CD1c-positive myeloid dendritic cell (primary cell): ENCODE measurements at regions not wholly inside any gene's neighbourhood (a gene's known extent, or its start where the extent isn't known, plus 50 kb on each side); places are given as distances from the start of the nearest gene placed in this dataset.

Source experiments
- DNase-seq: peaks from one replicate; pipeline ENCODE4 v3.0.0-alpha.2; 2016; ENCODE audit errors: extremely low spot score

DNA sequence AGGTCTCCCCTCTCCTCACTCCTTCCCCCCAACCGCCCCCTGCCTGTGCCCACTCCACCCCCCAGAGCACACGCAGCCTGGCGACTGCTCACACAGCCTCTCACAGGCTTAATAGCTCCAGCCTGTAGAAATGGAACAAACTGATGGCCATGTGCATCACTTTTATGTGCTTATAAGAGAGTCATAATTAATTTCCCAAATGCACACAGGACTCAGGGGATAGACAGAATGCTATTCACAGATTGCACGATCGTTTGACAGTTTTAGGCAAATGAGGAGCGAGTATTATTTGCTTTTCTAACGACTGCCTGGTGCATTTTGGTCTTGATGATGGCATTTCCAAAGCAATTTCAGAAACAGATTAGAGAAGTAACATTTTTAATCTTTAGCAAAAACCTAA, 97.7 kb upstream of the VSTM2B start:
- DNase-seq = no peak

- no peak for DNase-seq
Observed at GRCh38 chr19:29429021-29429420, 96.8 kb upstream of the VSTM2B start.

GRCh38 chr19:29429581-29429980, 96.2 kb upstream of the VSTM2B start:
- no peak for DNase-seq

GRCh38 chr19:29431332-29431731, 94.5 kb upstream of the VSTM2B start:
- DNase-seq = no peak

DNA sequence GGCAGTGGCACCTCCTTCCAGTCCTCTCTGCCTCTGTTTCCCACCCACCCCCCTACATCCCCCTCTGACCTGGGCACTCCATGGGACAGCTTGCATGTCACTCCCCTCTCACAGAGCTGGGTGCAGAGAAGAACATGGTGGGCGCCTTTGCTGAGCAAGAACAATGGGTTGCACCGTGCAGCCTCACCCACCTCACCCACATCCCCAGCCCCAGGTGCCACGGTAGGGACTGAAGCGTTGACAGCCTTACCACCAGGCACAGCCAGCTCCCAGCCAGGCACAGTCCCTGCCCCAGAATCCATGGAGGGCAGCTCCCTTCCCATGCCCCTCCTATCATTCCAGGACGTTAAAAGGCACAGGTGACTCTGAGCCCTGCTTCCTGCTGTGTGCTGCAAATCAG, 93.1 kb upstream of the VSTM2B start:
- DNase-seq = no peak

GRCh38 chr19:29436591-29437103, 89.1 kb upstream of the VSTM2B start:
- DNase-seq = no peak

- no peak for DNase-seq
Observed at GRCh38 chr19:29439021-29439420, 86.8 kb upstream of the VSTM2B start.

DNA sequence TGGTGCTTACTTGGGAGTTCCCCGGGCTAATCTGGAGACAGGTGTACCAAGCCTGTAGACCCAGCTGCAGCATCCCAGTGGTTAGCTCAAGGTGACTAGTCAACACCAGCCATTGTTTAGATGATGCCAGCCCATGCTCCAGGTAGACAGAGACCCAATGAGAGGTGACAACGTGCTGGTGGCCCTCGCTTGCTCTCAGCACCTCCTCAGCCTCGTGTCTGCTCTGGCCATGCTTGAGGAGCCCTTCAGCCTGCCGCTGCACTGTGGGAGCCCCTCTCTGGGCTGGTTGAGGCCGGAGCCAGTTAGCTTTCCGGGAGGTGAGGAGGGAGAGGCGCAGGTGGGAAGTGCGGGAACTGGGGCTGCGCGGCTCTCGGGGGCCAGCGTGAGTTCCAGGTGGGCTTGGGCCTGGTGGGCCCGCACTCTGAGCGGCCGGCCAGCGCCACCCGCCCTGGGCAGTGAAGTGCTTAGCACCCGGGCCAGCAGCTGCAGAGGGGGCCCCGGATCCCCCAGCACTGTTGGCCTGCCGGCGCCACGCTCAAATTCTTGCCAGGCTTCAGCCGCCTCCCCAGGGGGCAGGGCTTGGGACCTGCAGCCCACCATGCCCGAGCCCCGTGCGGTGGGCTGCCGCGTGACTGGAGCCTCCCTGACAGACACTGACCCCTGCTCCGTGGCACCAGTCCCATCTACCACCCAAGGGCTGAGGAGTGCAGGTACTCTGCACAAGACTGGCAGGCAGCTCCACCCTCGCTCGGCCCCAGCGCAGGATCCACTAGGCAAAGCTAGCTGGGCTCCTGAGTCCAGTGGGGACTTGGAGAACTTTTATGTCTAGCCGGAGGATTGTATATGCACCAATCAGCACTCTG, 85.9 kb upstream of the VSTM2B start:
- DNase-seq = no peak

GRCh38 chr19:29442094-29442493, 83.7 kb upstream of the VSTM2B start:
- no peak for DNase-seq

DNA sequence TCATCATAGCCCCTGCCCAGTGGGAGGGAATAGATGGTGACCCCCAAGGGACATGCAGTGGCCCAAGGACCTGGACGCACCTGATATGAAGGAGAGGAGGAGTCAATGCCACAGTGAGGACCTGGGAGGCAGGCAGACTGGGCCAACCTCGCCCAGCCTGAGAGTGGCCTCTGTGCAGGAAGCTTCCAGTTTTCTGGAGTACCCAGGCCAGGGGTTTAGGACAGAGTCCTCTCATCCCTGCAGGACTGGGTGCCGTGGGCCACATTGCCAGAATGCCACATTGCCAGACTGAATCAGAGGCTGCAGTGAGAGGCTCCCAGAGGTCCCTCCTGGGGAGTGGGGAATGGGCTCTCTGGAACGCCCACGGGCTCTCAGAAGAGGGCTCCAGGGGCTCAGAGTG, 82.9 kb upstream of the VSTM2B start:
- DNase-seq = no peak

DNA sequence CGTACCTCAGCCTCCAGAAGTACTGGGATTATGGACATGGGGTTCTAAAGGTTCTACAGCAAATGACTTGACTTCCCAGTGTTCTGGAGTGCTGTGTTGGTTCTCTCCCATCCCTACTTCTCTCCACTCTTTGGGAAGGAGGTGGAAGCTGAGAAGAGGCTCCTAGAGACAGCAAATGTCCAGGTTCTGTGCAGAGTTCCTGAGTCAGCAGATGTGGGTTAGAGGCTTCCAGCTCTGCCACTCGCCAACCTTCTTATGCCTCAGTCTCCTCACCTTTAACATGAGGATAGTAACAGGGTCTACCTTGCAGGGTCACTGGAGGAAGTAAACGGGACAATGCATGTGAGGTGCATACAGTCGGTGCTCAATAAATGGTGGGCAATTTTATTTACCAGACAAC, 80.5 kb upstream of the VSTM2B start:
- DNase-seq = no peak

DNA sequence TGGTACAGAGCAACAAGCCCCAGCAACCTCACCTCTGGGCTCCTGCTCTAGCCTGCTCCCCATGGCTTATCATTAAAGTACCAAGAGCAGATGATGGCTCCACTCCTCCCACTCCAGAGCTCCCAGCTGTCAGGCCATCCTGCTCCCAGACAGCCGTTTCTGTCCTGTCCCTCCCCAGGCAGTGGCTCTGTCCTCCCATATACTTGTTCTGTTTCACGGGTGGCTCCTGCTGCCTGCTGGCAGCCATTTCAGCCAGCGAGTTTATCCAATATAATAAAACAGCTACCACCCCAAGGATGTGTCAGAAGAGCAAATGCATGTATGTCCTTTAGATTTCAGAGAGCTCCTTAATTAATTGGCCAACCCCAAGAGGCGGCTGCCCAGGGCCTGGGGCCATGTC, 79.4 kb upstream of the VSTM2B start:
- DNase-seq = no peak

- DNase-seq = no peak
Observed at GRCh38 chr19:29448046-29448445, 77.7 kb upstream of the VSTM2B start.

DNA sequence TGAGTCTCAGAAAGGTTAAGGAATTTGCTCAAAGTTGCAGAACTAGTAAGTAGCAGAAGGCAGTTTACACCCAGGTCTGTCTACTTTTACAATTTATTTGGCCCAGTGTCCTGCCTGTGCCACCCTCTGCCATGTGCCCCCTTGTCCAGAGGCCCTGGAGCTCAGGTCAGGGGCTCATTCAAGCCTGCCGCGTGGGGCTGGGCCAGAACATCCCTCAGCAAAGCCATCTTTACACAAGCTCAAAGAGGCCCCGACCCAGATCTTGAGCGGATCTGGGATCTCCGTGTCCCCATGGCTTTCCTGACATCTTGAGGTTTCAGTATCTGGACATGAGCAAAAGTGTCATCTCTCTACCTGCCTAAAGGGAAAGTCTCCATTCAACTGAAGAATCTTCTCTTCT, 76.4 kb upstream of the VSTM2B start:
- no peak for DNase-seq

- DNase-seq = no peak
Observed at GRCh38 chr19:29450306-29450705, 75.5 kb upstream of the VSTM2B start.

GRCh38 chr19:29450812-29451211, 75.0 kb upstream of the VSTM2B start:
- no peak for DNase-seq

GRCh38 chr19:29454109-29454508, 71.7 kb upstream of the VSTM2B start:
- DNase-seq = no peak

- DNase-seq = no peak
Observed at GRCh38 chr19:29457413-29457812, 68.4 kb upstream of the VSTM2B start.

DNA sequence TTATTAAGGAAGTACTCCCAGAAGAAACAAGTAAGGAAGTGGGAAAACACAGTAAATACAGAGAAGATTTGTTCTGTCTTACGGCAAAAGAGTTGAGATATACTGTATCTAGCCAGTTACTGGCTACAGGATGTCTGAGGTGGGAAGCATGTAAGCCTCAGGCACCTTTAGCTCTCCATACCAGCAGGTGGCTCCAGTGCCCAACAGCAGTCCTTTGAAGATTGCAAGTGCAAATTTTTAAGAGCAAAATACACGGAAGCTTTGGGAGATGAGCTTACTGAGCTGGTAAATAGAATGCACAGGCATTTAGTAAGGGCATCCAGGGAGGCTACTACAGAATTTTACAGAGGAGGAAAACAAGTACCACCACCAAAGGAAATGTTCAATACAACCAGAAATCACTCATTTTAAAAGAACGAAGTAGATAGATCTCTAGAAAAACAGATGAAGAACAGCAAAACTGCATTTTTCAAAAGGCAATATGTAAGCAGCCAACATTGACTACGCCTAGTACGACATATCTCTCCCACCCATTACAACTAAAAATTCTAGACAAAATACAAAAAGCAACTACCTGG, 57.9 kb upstream of the VSTM2B start:
- DNase-seq = peak; percentile 1

DNA sequence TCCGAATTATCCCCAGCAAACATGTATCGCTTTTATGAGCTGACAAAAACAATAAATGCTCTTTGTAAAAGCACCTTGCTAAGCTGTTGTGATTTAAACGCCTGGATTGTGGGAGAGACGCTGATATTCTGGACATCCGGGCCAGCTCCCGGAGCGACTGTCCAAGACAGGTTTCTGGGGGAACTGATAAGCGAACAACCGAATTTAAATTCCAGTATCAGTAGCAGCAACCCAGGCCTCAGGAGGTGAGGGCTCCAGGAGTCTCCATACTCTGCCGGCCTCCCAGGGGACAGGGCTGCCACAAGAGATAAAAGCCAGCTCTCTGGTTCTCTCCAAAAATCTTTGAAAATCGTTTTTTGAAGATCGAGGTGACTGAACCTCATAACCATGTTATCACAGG, 50.3 kb upstream of the VSTM2B start:
- no peak for DNase-seq
